ENCODE measurements at regions not wholly inside any gene's neighbourhood (a gene's known extent, or its start where the extent isn't known, plus 50 kb on each side); places are given as distances from the start of the nearest gene placed in this dataset.

- peak; percentile 28; the same call in 1 of the 2 replicates for TF ChIP-seq TSHZ1 (tag by site-specific recombination; IDR thresholded peaks at IDR 0.05; ENCODE audit: borderline replicate concordance)
- TF ChIP-seq ZNF777 (tag by site-specific recombination; IDR thresholded peaks at IDR 0.05; ENCODE audit: borderline replicate concordance) = no peak
- no peak for TF ChIP-seq KLF10 (tag by site-specific recombination; IDR thresholded peaks at IDR 0.05)
- TF ChIP-seq ZNF221 (tag by site-specific recombination; IDR thresholded peaks at IDR 0.05; ENCODE audit: borderline replicate concordance) = no peak
- TF ChIP-seq ZBTB17 (tag by site-specific recombination; IDR thresholded peaks at IDR 0.05) = no peak
- TF ChIP-seq, protein P1, sequence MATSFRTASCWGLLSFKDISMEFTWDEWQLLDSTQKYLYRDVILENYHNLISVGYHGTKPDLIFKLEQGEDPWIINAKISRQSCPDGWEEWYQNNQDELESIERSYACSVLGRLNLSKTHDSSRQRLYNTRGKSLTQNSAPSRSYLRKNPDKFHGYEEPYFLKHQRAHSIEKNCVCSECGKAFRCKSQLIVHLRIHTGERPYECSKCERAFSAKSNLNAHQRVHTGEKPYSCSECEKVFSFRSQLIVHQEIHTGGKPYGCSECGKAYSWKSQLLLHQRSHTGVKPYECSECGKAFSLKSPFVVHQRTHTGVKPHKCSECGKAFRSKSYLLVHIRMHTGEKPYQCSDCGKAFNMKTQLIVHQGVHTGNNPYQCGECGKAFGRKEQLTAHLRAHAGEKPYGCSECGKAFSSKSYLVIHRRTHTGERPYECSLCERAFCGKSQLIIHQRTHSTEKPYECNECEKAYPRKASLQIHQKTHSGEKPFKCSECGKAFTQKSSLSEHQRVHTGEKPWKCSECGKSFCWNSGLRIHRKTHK (tag by site-specific recombination; IDR thresholded peaks at IDR 0.05) = no peak
- no peak for TF ChIP-seq ZIC2 (tag by site-specific recombination; IDR thresholded peaks at IDR 0.05)
- TF ChIP-seq FEZF1 (tag by site-specific recombination; IDR thresholded peaks at IDR 0.05) = no peak
- TF ChIP-seq AEBP2 (tag by site-specific recombination; IDR thresholded peaks at IDR 0.05; ENCODE audit: borderline replicate concordance) = no peak
- TF ChIP-seq BCL11A (tag by site-specific recombination; IDR thresholded peaks at IDR 0.05; ENCODE audit: low read depth) = no peak
Measured at GRCh38 chrX:134075894-134076718, 90.7 kb upstream of the GPC3 start (continued).

- no peak overlapping the region for H3K4me3 ChIP-seq (ENCODE audit: low read depth, low read length)
- CTCF ChIA-PET = no interaction called here
- POLR2A ChIA-PET = no interaction called here
- no peaks in the 10 kb centered on the region for H3K36me3 ChIP-seq (ENCODE audit: control insufficient read depth in 2 of 2, insufficient read depth in 1 of 2, low read length in 2 of 2)
- H3K9me3 ChIP-seq (ENCODE audit: control insufficient read depth, insufficient read depth, low read depth, low read length) = peaks cover 2% of the 10 kb centered on the region; the same call in 1 of the 2 replicates
- H3K4me1 ChIP-seq (ENCODE audit: control insufficient read depth, insufficient read depth, low read length) = no peaks in the 10 kb centered on the region
- TF ChIP-seq ZNF2 (tag by site-specific recombination; IDR thresholded peaks at IDR 0.05) (no peak), ZFP41 (tag by site-specific recombination; IDR thresholded peaks at IDR 0.05; ENCODE audit: borderline replicate concordance) (no peak), ZNF121 (tag by site-specific recombination; IDR thresholded peaks at IDR 0.05) (no peak), ZNF157 (tag by site-specific recombination; IDR thresholded peaks at IDR 0.05) (peak; percentile 96)
- no peak overlapping the region for H3K27ac ChIP-seq (ENCODE audit: extremely low read depth, low read depth, low read length)
Measured at GRCh38 chrX:134095366-134095765, 110.0 kb upstream of the GPC3 start.

GRCh38 chrX:134101636-134102035 is 116.2 kb upstream of the GPC3 start:
- Histone ChIP-seq H3K36me3 (ENCODE audit: control insufficient read depth in 2 of 2, insufficient read depth in 1 of 2, low read length in 2 of 2) (no peaks in the 10 kb centered on the region), H3K27ac (ENCODE audit: extremely low read depth, low read depth, low read length) (no peak overlapping the region), H3K9me3 (ENCODE audit: control insufficient read depth, insufficient read depth, low read depth, low read length) (peaks cover 2% of the 10 kb centered on the region; the same call in 1 of the 2 replicates), H3K4me3 (ENCODE audit: low read depth, low read length) (no peak overlapping the region), H3K4me1 (ENCODE audit: control insufficient read depth, insufficient read depth, low read length) (no peaks in the 10 kb centered on the region)
- TF ChIP-seq BCL11B (tag by site-specific recombination; IDR thresholded peaks at IDR 0.05; ENCODE audit: low read depth) = no peak
- CTCF ChIA-PET = no interaction called here
- POLR2A ChIA-PET = interaction anchor here (0.6 to 0.7 kb wide), 2 partner anchors 11 to 404 kb away, joined by 3 to 9 read pairs; no protein-coding TSS in a partner anchor

All from HEK293 (cell line).